Activated CD4-positive, alpha-beta T cell treated with anti-CD3 and anti-CD28 coated beads, Interleukin-2, Interleukin-6, amounts not matched to agents 100 ng/mL and 50 ng/mL, durations not matched to agents 16 hours and 8 hours (primary cell): ENCODE measurements at regions not wholly inside any gene's neighbourhood (a gene's known extent, or its start where the extent isn't known, plus 50 kb on each side); places are given as distances from the start of the nearest gene placed in this dataset.

Experiments used
- DNase-seq: peaks from one replicate; pipeline ENCODE4 v3.0.0-alpha.2; 2020

GRCh38 chr14:101477648-101478047 lies 83.6 kb upstream of the DIO3 start:
- no peak for DNase-seq

GRCh38 chr14:101478096-101478495 lies 83.2 kb upstream of the DIO3 start:
- no peak for DNase-seq

GRCh38 chr14:101478796-101479410 lies 82.4 kb upstream of the DIO3 start:
- DNase-seq: no peak

GRCh38 chr14:101480022-101480746 lies 81.1 kb upstream of the DIO3 start:
- no peak for DNase-seq

- DNase-seq: no peak
Measured at GRCh38 chr14:101480747-101481530, 80.4 kb upstream of the DIO3 start.

GRCh38 chr14:101481557-101481956 lies 79.7 kb upstream of the DIO3 start:
- no peak for DNase-seq

GRCh38 chr14:101482066-101482465 lies 79.2 kb upstream of the DIO3 start:
- no peak for DNase-seq

GRCh38 chr14:101483829-101484228 lies 77.5 kb upstream of the DIO3 start:
- DNase-seq: no peak

- no peak for DNase-seq
Measured at GRCh38 chr14:101489092-101489760, 72.1 kb upstream of the DIO3 start.

GRCh38 chr14:101490771-101491170 lies 70.5 kb upstream of the DIO3 start:
- no peak for DNase-seq

- no peak for DNase-seq
Measured at GRCh38 chr14:101491841-101492240, 69.5 kb upstream of the DIO3 start.

GRCh38 chr14:101492716-101493115 lies 68.6 kb upstream of the DIO3 start:
- no peak for DNase-seq

- no peak for DNase-seq
Measured at GRCh38 chr14:101494826-101495225, 66.5 kb upstream of the DIO3 start.

GRCh38 chr14:101495284-101495683 lies 66.0 kb upstream of the DIO3 start:
- DNase-seq: no peak

- DNase-seq: no peak
Measured at GRCh38 chr14:101495827-101496775, 65.2 kb upstream of the DIO3 start.

GRCh38 chr14:101496776-101497683 lies 64.3 kb upstream of the DIO3 start:
- no peak for DNase-seq

- no peak for DNase-seq
Measured at GRCh38 chr14:101497684-101498525, 63.4 kb upstream of the DIO3 start.

GRCh38 chr14:101498526-101498860 lies 62.8 kb upstream of the DIO3 start:
- no peak for DNase-seq

- DNase-seq: no peak
Measured at GRCh38 chr14:101499080-101499479, 62.2 kb upstream of the DIO3 start.

GRCh38 chr14:101499513-101499912 lies 61.8 kb upstream of the DIO3 start:
- no peak for DNase-seq
